HCT116 (cell line): ENCODE measurements at regions not wholly inside any gene's neighbourhood (a gene's known extent, or its start where the extent isn't known, plus 50 kb on each side); places are given as distances from the start of the nearest gene placed in this dataset.

ENCODE experiments used
- EZH2 ChIP-seq: fragments of 200-600 bp; sonication (generic); IDR thresholded peaks from 2 replicates; pipeline ENCODE4 v1.6.1; 2017; ENCODE audit warnings: antibody characterized with exemption, mixed run types
- POLR2AphosphoS5 ChIP-seq: IDR thresholded peaks from 2 replicates; pipeline ENCODE4 v1.6.1; 2011; ENCODE audit warnings: mild to moderate bottlenecking, low read depth, low read length, moderate library complexity
- ZNF274 ChIP-seq: fragments of 200-500 bp; sonication (Bioruptor generic); IDR thresholded peaks from 2 replicates; pipeline ENCODE4 v1.6.1; 2014; ENCODE audit warnings: mild to moderate bottlenecking, low read depth, low read length, inconsistent platforms
- TF ChIP-seq, protein P1 (sequence below), 3 experiments: fragments of 200-600 bp in 1 of 3; sonication (generic) in 1 of 3; IDR thresholded peaks in 2 of 3; conservative IDR thresholded peaks in 1 of 3; 2 replicates each; pipeline ENCODE4 v1.5.1; 2012 to 2017; ENCODE audit warnings: low read depth in 2 of 3, low read length in 2 of 3, antibody characterized with exemption in 1 of 3, borderline replicate concordance in 1 of 3, control low read depth in 1 of 3, mild to moderate bottlenecking in 1 of 3, mixed read lengths in 1 of 3, mixed run types in 1 of 3, moderate library complexity in 1 of 3; ENCODE audit not compliant: insufficient read depth in 1 of 3
- TF ChIP-seq, protein P2 (sequence below): IDR thresholded peaks from 2 replicates; pipeline ENCODE4 v1.6.1; 2012; ENCODE audit warnings: low read depth

DNA sequence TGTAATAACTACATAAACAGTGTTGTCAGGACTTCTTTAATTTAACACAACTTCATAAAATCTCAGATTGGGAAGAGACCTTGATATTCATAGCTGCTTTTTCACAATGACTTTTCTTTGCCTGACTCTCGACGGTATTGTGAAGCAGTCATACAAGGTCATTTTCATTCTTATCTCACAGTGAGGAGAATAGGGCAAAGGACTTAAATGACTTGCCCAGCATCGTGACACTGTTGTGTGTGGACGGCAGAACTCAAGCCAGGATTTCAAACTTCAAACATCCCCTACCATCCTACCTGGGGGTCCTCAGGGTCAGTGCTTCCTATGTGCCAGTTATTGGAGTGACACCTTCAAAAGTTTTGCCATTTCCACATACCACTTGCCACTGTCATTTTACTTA lies 138.5 kb upstream of the GDF10 start:
- TF ChIP-seq, protein P1, sequence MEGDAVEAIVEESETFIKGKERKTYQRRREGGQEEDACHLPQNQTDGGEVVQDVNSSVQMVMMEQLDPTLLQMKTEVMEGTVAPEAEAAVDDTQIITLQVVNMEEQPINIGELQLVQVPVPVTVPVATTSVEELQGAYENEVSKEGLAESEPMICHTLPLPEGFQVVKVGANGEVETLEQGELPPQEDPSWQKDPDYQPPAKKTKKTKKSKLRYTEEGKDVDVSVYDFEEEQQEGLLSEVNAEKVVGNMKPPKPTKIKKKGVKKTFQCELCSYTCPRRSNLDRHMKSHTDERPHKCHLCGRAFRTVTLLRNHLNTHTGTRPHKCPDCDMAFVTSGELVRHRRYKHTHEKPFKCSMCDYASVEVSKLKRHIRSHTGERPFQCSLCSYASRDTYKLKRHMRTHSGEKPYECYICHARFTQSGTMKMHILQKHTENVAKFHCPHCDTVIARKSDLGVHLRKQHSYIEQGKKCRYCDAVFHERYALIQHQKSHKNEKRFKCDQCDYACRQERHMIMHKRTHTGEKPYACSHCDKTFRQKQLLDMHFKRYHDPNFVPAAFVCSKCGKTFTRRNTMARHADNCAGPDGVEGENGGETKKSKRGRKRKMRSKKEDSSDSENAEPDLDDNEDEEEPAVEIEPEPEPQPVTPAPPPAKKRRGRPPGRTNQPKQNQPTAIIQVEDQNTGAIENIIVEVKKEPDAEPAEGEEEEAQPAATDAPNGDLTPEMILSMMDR (IDR thresholded peaks at IDR 0.05 in 2 of 3, conservative IDR thresholded peaks at IDR 0.05 in 1 of 3; ENCODE audit: borderline replicate concordance in 1 of 3, insufficient read depth in 1 of 3, low read depth in 2 of 3, low read length in 2 of 3) = no peak
- no peak for TF ChIP-seq POLR2AphosphoS5
- no peak for TF ChIP-seq ZNF274
- no peak for TF ChIP-seq EZH2
- TF ChIP-seq, protein P2, sequence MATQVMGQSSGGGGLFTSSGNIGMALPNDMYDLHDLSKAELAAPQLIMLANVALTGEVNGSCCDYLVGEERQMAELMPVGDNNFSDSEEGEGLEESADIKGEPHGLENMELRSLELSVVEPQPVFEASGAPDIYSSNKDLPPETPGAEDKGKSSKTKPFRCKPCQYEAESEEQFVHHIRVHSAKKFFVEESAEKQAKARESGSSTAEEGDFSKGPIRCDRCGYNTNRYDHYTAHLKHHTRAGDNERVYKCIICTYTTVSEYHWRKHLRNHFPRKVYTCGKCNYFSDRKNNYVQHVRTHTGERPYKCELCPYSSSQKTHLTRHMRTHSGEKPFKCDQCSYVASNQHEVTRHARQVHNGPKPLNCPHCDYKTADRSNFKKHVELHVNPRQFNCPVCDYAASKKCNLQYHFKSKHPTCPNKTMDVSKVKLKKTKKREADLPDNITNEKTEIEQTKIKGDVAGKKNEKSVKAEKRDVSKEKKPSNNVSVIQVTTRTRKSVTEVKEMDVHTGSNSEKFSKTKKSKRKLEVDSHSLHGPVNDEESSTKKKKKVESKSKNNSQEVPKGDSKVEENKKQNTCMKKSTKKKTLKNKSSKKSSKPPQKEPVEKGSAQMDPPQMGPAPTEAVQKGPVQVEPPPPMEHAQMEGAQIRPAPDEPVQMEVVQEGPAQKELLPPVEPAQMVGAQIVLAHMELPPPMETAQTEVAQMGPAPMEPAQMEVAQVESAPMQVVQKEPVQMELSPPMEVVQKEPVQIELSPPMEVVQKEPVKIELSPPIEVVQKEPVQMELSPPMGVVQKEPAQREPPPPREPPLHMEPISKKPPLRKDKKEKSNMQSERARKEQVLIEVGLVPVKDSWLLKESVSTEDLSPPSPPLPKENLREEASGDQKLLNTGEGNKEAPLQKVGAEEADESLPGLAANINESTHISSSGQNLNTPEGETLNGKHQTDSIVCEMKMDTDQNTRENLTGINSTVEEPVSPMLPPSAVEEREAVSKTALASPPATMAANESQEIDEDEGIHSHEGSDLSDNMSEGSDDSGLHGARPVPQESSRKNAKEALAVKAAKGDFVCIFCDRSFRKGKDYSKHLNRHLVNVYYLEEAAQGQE = no peak
